Trophoblast cell (in vitro differentiated cells and primary cell): ENCODE measurements at regions not wholly inside any gene's neighbourhood (a gene's known extent, or its start where the extent isn't known, plus 50 kb on each side); places are given as distances from the start of the nearest gene placed in this dataset.

Source experiments
- DNase-seq, 2 donors: peaks; one replicate each; pipeline ENCODE4 v3.0.0-alpha.2; 2016
- H2AFZ ChIP-seq: 2 replicates; pipeline ENCODE4 v1.6.1; 2013; ENCODE audit warnings: low read length, moderate library complexity, mild to moderate bottlenecking; ENCODE audit not compliant: insufficient read depth, poor library complexity
- H2AK5ac ChIP-seq: 2 replicates; pipeline ENCODE4 v1.6.1; 2013; ENCODE audit warnings: mild to moderate bottlenecking, low read length
- H2BK120ac ChIP-seq: 2 replicates; pipeline ENCODE4 v1.6.1; 2013; ENCODE audit warnings: low read length, mild to moderate bottlenecking, moderate library complexity; ENCODE audit not compliant: insufficient read depth, poor library complexity
- H2BK12ac ChIP-seq: 2 replicates; pipeline ENCODE4 v1.6.1; 2013; ENCODE audit warnings: mild to moderate bottlenecking, low read length, moderate library complexity
- H2BK5ac ChIP-seq: 2 replicates; pipeline ENCODE4 v1.6.1; 2013; ENCODE audit warnings: low read length, low read depth, moderate library complexity, mild to moderate bottlenecking; ENCODE audit not compliant: poor library complexity
- H3K14ac ChIP-seq: 2 replicates; pipeline ENCODE4 v1.6.1; 2013; ENCODE audit warnings: mild to moderate bottlenecking, low read length
- H3K18ac ChIP-seq: 2 replicates; pipeline ENCODE4 v1.6.1; 2013; ENCODE audit warnings: mild to moderate bottlenecking, low read length
- H3K23ac ChIP-seq: 2 replicates; pipeline ENCODE4 v1.6.1; 2013; ENCODE audit warnings: low read length
- H3K27ac ChIP-seq: 2 replicates; pipeline ENCODE4 v1.5.1; 2013; ENCODE audit warnings: low read depth, mild to moderate bottlenecking, inconsistent platforms, low read length, moderate library complexity
- H3K27me3 ChIP-seq: 2 replicates; pipeline ENCODE4 v1.6.1; 2013; ENCODE audit warnings: inconsistent platforms, mild to moderate bottlenecking, low read length, moderate library complexity; ENCODE audit not compliant: insufficient read depth
- H3K36me3 ChIP-seq, 2 experiments: 1 replicate in 1 of 2; 2 replicates in 1 of 2; pipeline ENCODE4 v1.6.1; 2013; ENCODE audit warnings: low read length in 2 of 2, mild to moderate bottlenecking in 2 of 2, moderate library complexity in 1 of 2; ENCODE audit not compliant: insufficient read depth in 2 of 2, control insufficient read depth in 1 of 2
- H3K4ac ChIP-seq: 2 replicates; pipeline ENCODE4 v1.6.1; 2013; ENCODE audit warnings: low read depth, mild to moderate bottlenecking, low read length, moderate library complexity
- H3K4me1 ChIP-seq, 2 experiments: 1 replicate in 1 of 2; 2 replicates in 1 of 2; pipeline ENCODE4 v1.6.1; 2013; ENCODE audit warnings: low read length in 2 of 2, mild to moderate bottlenecking in 2 of 2, moderate library complexity in 1 of 2; ENCODE audit not compliant: insufficient read depth in 2 of 2, control insufficient read depth in 1 of 2
- H3K4me2 ChIP-seq: 2 replicates; pipeline ENCODE4 v1.6.1; 2013; ENCODE audit warnings: inconsistent platforms, mild to moderate bottlenecking, low read length, moderate library complexity
- H3K4me3 ChIP-seq: 2 replicates; pipeline ENCODE4 v1.5.1; 2013; ENCODE audit warnings: mild to moderate bottlenecking, low read depth, low read length, inconsistent platforms
- H3K79me1 ChIP-seq: one replicate; pipeline ENCODE4 v1.6.1; 2013; ENCODE audit warnings: low read length
- H3K79me2 ChIP-seq: 2 replicates; pipeline ENCODE4 v1.6.1; 2013; ENCODE audit warnings: low read length, mild to moderate bottlenecking; ENCODE audit not compliant: control insufficient read depth, insufficient read depth, poor library complexity
- H3K9ac ChIP-seq: 2 replicates; pipeline ENCODE4 v1.6.1; 2013; ENCODE audit warnings: mild to moderate bottlenecking, low read length
- H3K9me3 ChIP-seq: 2 replicates; pipeline ENCODE4 v1.6.1; 2013; ENCODE audit warnings: low read depth, mild to moderate bottlenecking, control low read depth, inconsistent platforms, low read length; ENCODE audit not compliant: insufficient read depth
- H4K12ac ChIP-seq: 2 replicates; pipeline ENCODE4 v1.6.1; 2013; ENCODE audit warnings: low read depth, mild to moderate bottlenecking, low read length, moderate library complexity
- H4K8ac ChIP-seq: 2 replicates; pipeline ENCODE4 v1.6.1; 2013; ENCODE audit warnings: low read depth, mild to moderate bottlenecking, low read length, moderate library complexity
- H4K91ac ChIP-seq: one replicate; pipeline ENCODE4 v1.6.1; 2013; ENCODE audit warnings: low read depth, mild to moderate bottlenecking, low read length, moderate library complexity
- WGBS: extraction: QIAGEN DNeasy Blood & Tissue Kit; methylation state at CpG from one replicate; pipeline ENCODE4 v1.1.7; 2013; ENCODE audit warnings: missing lambda C conversion rate; ENCODE audit not compliant: insufficient read length, insufficient coverage; ENCODE audit errors: extremely low coverage; 5-methylcytosine and 5-hydroxymethylcytosine counted together

- H3K4me1 ChIP-seq: no peaks in the 10 kb centered on the region
- H2AFZ ChIP-seq: no peak overlapping the region
- H3K23ac ChIP-seq: no peak overlapping the region
- H3K4me2 ChIP-seq: no peak overlapping the region
- WGBS: no CpG with 5 or more reads among the region's 2 CpGs
- H3K9ac ChIP-seq: no peak overlapping the region
- no peak overlapping the region for H3K14ac ChIP-seq
- no peaks in the 10 kb centered on the region for H3K27me3 ChIP-seq
- H4K12ac ChIP-seq: no peak overlapping the region
- no peak overlapping the region for H4K91ac ChIP-seq
- H3K9me3 ChIP-seq: peaks cover 2% of the 10 kb centered on the region
- H3K4me3 ChIP-seq: no peak overlapping the region
- H3K79me1 ChIP-seq: no peaks in the 10 kb centered on the region
- H3K79me2 ChIP-seq: no peaks in the 10 kb centered on the region
- no peak overlapping the region for H4K8ac ChIP-seq
- H2BK120ac ChIP-seq: no peak overlapping the region
- H2AK5ac ChIP-seq: no peak overlapping the region
- no peak overlapping the region for H3K18ac ChIP-seq
- no peak overlapping the region for H2BK5ac ChIP-seq
- no peaks in the 10 kb centered on the region for H3K36me3 ChIP-seq
- no peak overlapping the region for H2BK12ac ChIP-seq
- H3K4ac ChIP-seq: no peak overlapping the region
- H3K27ac ChIP-seq: no peak overlapping the region
- no peak for DNase-seq
Measured at GRCh38 chr10:123325663-123326190, 171.5 kb downstream of the BUB3 start.

DNA sequence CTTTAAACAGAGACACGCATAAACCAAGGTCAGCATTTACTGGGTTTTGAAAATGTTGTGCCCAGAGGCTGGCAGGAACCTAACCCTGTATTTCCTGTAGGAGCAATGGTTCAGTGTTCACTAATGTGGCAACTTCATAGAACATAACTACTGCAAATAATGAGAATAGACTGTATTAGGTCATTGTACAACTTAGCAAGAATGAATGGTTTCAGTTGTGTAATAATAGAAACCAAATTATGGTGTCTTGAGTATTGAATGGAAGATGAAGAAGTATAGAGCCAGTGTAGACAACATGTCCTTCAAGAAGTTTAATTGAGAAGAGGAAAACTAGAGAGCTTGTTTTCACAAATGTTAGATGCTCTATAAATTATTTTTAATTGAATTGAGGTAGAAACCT lies 172.5 kb downstream of the BUB3 start:
- Histone ChIP-seq H3K23ac (no peak overlapping the region), H3K4me1 (no peaks in the 10 kb centered on the region), H3K9me3 (peaks cover 2% of the 10 kb centered on the region), H2BK12ac (no peak overlapping the region), H3K18ac (no peak overlapping the region), H3K9ac (no peak overlapping the region), H3K4me3 (no peak overlapping the region), H3K36me3 (no peaks in the 10 kb centered on the region), H3K14ac (no peak overlapping the region), H2AFZ (no peak overlapping the region), H3K27me3 (no peaks in the 10 kb centered on the region), H4K12ac (no peak overlapping the region), H4K91ac (no peak overlapping the region), H3K79me1 (no peaks in the 10 kb centered on the region), H3K4ac (no peak overlapping the region), H3K27ac (no peak overlapping the region), H2AK5ac (no peak overlapping the region), H4K8ac (no peak overlapping the region), H2BK5ac (no peak overlapping the region), H3K79me2 (no peaks in the 10 kb centered on the region), H3K4me2 (no peak overlapping the region), H2BK120ac (no peak overlapping the region)
- WGBS: no CpG with 5 or more reads among the region's 1 CpG
- no peak for DNase-seq

GRCh38 chr10:123327450-123327849 lies 173.2 kb downstream of the BUB3 start:
- Histone ChIP-seq H2BK12ac (no peak overlapping the region), H2BK120ac (no peak overlapping the region), H4K12ac (no peak overlapping the region), H3K79me1 (no peaks in the 10 kb centered on the region), H3K36me3 (no peaks in the 10 kb centered on the region), H3K4me1 (no peaks in the 10 kb centered on the region), H3K4me3 (no peak overlapping the region), H2BK5ac (no peak overlapping the region), H2AFZ (no peak overlapping the region), H3K4me2 (no peak overlapping the region), H4K91ac (no peak overlapping the region), H3K18ac (no peak overlapping the region), H2AK5ac (no peak overlapping the region), H3K14ac (no peak overlapping the region), H3K23ac (no peak overlapping the region), H4K8ac (no peak overlapping the region), H3K9me3 (peaks cover 2% of the 10 kb centered on the region), H3K27ac (no peak overlapping the region), H3K9ac (no peak overlapping the region), H3K4ac (no peak overlapping the region), H3K27me3 (no peaks in the 10 kb centered on the region), H3K79me2 (no peaks in the 10 kb centered on the region)
- no peak for DNase-seq
- WGBS: no CpG with 5 or more reads among the region's 1 CpG

- whole genome bisulfite sequencing: no CpG with 5 or more reads among the region's 2 CpGs
- Histone ChIP-seq H2AK5ac (no peak overlapping the region), H3K4me2 (no peak overlapping the region), H3K27me3 (no peaks in the 10 kb centered on the region), H3K79me1 (no peaks in the 10 kb centered on the region), H4K91ac (no peak overlapping the region), H3K9ac (no peak overlapping the region), H2BK120ac (no peak overlapping the region), H3K27ac (no peak overlapping the region), H3K14ac (no peak overlapping the region), H4K8ac (no peak overlapping the region), H3K36me3 (no peaks in the 10 kb centered on the region), H2BK5ac (no peak overlapping the region), H2BK12ac (no peak overlapping the region), H3K9me3 (peaks cover 2% of the 10 kb centered on the region), H2AFZ (no peak overlapping the region), H3K23ac (no peak overlapping the region), H3K4me1 (no peaks in the 10 kb centered on the region), H4K12ac (no peak overlapping the region), H3K4ac (no peak overlapping the region), H3K4me3 (no peak overlapping the region), H3K79me2 (no peaks in the 10 kb centered on the region), H3K18ac (no peak overlapping the region)
- no peak for DNase-seq
Measured at GRCh38 chr10:123327896-123328295, 173.7 kb downstream of the BUB3 start.
